ENCODE measurements at regions not wholly inside any gene's neighbourhood (a gene's known extent, or its start where the extent isn't known, plus 50 kb on each side); places are given as distances from the start of the nearest gene placed in this dataset.

DNA sequence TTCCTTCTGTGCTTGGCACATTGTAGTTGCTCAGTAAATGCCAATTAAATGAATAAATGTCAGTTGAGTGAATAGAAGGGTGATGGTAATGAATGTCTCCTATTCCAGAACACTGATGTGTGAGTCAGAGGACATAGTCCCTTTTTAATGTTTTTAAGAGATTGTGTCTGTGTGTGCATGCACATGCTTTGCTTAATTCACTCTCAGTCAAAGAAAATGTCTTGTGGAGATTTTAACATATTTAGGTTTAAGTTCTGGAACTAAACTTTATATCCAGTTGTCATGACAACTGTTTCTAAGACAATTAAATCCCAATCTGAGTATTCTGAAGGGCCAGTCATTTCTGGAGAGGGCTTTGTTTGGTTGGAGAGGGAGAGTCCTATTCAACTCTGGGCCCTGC, 255.3 kb upstream of the CDH11 start:
- no peak overlapping the region for H3K4me3 ChIP-seq
- intact Hi-C loops (cut with DNase I, micrococcal nuclease): no loop called here
- no peak for ATAC-seq
- no peaks in the 10 kb centered on the region for H3K4me1 ChIP-seq (ENCODE audit: low read depth)
- DNase-seq: no peak
- no peaks in the 10 kb centered on the region for H3K9me3 ChIP-seq
- H3K36me3 ChIP-seq (ENCODE audit: low read depth): no peaks in the 10 kb centered on the region
- TF ChIP-seq, protein P1, sequence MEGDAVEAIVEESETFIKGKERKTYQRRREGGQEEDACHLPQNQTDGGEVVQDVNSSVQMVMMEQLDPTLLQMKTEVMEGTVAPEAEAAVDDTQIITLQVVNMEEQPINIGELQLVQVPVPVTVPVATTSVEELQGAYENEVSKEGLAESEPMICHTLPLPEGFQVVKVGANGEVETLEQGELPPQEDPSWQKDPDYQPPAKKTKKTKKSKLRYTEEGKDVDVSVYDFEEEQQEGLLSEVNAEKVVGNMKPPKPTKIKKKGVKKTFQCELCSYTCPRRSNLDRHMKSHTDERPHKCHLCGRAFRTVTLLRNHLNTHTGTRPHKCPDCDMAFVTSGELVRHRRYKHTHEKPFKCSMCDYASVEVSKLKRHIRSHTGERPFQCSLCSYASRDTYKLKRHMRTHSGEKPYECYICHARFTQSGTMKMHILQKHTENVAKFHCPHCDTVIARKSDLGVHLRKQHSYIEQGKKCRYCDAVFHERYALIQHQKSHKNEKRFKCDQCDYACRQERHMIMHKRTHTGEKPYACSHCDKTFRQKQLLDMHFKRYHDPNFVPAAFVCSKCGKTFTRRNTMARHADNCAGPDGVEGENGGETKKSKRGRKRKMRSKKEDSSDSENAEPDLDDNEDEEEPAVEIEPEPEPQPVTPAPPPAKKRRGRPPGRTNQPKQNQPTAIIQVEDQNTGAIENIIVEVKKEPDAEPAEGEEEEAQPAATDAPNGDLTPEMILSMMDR (IDR thresholded peaks at IDR 0.05): no peak

DNA sequence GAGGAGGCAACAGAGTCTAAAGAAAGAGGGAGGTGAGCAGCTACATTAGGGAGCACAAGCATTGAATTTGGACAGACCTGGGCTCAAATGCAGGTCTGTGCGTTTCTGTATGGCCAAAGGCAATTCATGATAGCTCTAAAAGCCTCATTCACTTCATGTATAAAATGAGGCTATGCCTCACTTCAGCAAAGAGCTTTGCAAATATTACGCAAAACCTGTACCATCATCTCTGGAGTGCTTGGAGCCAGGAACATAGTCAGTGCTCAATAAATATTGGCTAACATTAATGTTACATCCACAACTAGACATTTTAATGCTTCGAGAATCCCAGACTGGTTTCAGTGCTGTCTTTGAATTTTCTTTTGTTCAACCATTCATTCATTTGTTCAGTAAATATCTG, 254.7 kb upstream of the CDH11 start:
- intact Hi-C loops (cut with DNase I, micrococcal nuclease): no loop called here
- TF ChIP-seq, protein P1 (IDR thresholded peaks at IDR 0.05): no peak

DNA sequence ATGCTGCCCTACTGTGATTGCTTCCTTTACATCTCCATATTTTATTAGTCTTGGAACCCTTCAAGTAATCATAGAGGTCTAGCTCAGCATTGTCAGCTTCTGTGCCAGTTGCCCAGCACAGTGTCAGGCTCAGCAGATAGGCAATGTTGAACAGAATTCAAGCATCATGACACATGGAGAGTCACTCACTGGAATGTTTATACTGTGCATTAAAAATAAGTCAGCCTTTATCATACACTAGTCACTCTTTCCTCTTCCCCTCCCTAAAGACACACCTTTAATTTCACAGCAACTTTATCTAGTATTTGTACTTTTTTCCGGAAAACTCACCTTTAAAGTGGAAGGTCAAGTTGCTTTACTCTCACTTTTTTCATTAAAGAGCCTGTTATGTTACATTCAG, 253.8 kb upstream of the CDH11 start:
- no peak overlapping the region for H3K4me3 ChIP-seq
- no peaks in the 10 kb centered on the region for H3K9me3 ChIP-seq
- intact Hi-C loops (cut with DNase I, micrococcal nuclease): no loop called here
- H3K4me1 ChIP-seq (ENCODE audit: low read depth): no peaks in the 10 kb centered on the region
- no peaks in the 10 kb centered on the region for H3K36me3 ChIP-seq (ENCODE audit: low read depth)
- no peak for ATAC-seq
- TF ChIP-seq, protein P1 (IDR thresholded peaks at IDR 0.05): no peak
- no peak for DNase-seq

More for the DNA sequence above, 254.7 kb upstream of the CDH11 start:
- no peak overlapping the region for H3K4me3 ChIP-seq
- no peak for ATAC-seq
- no peaks in the 10 kb centered on the region for H3K4me1 ChIP-seq (ENCODE audit: low read depth)
- no peaks in the 10 kb centered on the region for H3K9me3 ChIP-seq
- DNase-seq: no peak
- H3K36me3 ChIP-seq (ENCODE audit: low read depth): no peaks in the 10 kb centered on the region

DNA sequence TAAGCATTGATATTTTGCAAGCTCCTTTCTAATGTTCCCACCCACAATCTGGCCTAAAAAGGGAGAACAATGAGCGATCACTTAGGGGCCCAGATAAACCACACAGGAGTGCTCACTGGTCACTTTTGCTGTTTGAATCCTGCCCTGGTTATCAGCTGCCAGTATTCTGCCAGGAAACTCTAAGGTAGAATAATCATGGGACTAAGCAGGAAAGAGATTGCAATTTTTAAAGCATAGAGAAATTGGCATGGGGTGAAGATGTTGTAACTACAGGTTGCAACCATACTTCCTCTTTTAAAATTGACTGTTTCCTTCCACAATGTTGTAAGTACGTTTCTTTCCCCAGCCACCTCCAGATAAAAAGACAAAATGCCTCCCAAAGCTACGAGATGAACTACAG, 251.2 kb upstream of the CDH11 start:
- Histone ChIP-seq H3K9me3 (no peaks in the 10 kb centered on the region), H3K4me1 (ENCODE audit: low read depth) (no peaks in the 10 kb centered on the region), H3K4me3 (no peak overlapping the region), H3K36me3 (ENCODE audit: low read depth) (no peaks in the 10 kb centered on the region)
- ATAC-seq (no peak), DNase-seq (no peak)
- TF ChIP-seq, protein P1 (IDR thresholded peaks at IDR 0.05): no peak
- intact Hi-C loops (cut with DNase I, micrococcal nuclease): no loop called here

DNA sequence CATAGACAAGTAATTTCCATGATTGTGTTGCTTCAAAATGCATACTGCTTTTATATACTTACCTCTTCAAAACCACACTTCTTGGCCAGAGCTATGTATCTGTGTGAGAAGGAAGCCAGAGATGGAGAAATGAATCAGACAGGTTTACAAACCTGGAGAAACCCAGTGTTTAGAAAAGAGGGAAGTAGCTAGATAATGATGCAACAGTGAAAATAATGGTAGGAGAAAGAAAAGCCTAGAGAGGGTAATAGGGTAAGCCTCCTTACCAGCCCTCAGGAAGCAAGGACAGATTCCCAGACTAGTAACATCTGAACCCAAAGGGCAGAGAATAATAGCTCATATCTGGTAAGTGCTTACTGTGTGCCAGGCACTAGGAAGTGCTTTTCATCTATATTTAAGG, 250.3 kb upstream of the CDH11 start:
- TF ChIP-seq, protein P1 (IDR thresholded peaks at IDR 0.05): no peak
- H3K4me3 ChIP-seq: no peak overlapping the region
- no peaks in the 10 kb centered on the region for H3K9me3 ChIP-seq
- ATAC-seq: no peak
- intact Hi-C loops (cut with DNase I, micrococcal nuclease): no loop called here
- no peaks in the 10 kb centered on the region for H3K4me1 ChIP-seq (ENCODE audit: low read depth)
- no peak for DNase-seq
- H3K36me3 ChIP-seq (ENCODE audit: low read depth): no peaks in the 10 kb centered on the region
